ENCODE measurements at regions not wholly inside any gene's neighbourhood (a gene's known extent, or its start where the extent isn't known, plus 50 kb on each side); places are given as distances from the start of the nearest gene placed in this dataset.
"Not testable (repeated sequence)": the region's sequence is repeated elsewhere in the genome, so short reads cannot be mapped to it uniquely, and the experiment has no call there.

DNA sequence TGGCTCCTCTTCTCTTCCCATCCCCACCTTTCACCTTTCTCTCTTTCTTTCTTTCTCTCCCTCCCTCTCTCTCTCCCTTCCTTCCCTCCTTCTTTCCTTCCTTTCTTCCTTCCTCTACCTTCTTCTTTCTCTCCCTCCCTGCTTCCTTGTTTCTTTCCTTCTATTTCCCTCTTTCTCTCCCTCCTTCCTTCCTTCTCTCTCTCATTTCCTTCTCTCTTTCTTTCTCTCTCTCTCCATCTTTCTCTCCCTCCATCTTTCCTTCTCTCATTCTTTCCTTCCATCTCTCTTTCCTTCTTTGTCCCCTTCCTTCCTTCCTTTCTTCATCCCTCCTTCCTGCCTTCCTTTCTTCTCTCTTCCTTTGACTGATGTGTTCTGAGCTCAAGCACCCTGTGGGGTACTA, 1467.0 kb upstream of the DEFB115 start:
- H3K27ac Mint-ChIP-seq: no peak overlapping the region
- H3K27me3 Mint-ChIP-seq: no peaks in the 10 kb centered on the region
- H3K4me3 Mint-ChIP-seq: no peak overlapping the region
- no peaks in the 10 kb centered on the region for H3K4me1 Mint-ChIP-seq (ENCODE audit: low read depth in 2 of 2)
- ATAC-seq: no peak
- peaks cover 18% of the 10 kb centered on the region for H3K36me3 Mint-ChIP-seq
- DNase-seq (ENCODE audit: low spot score): no peak
- H3K9me3 Mint-ChIP-seq: peaks cover 33% of the 10 kb centered on the region

DNA sequence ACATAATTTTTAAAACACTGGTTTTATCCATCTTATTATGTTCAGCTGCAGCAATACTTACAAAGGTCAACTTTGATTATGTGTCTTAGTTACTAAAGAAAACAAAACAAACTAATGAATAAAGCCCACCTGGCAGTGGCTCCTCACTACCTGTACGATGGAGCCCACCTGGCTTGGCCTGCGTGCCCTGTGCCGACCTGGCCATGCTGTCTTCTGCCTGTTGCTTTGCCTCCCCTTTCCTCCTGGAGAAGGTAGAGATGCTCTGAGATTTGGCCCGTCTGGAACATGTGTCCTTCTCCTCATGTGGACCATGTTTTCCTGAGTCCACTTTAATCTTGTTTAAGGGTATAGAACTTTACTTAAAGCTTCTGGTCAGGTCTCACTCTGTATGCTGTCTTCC, 1426.0 kb upstream of the DEFB115 start:
- Mint-ChIP-seq H3K36me3 (peaks cover 19% of the 10 kb centered on the region), H3K9me3 (peaks cover 37% of the 10 kb centered on the region)
- H3K27ac Mint-ChIP-seq; ATAC-seq; H3K4me3 Mint-ChIP-seq; H3K27me3 Mint-ChIP-seq; H3K4me1 Mint-ChIP-seq (ENCODE audit: low read depth in 2 of 2); DNase-seq (ENCODE audit: low spot score): not testable (repeated sequence)

DNA sequence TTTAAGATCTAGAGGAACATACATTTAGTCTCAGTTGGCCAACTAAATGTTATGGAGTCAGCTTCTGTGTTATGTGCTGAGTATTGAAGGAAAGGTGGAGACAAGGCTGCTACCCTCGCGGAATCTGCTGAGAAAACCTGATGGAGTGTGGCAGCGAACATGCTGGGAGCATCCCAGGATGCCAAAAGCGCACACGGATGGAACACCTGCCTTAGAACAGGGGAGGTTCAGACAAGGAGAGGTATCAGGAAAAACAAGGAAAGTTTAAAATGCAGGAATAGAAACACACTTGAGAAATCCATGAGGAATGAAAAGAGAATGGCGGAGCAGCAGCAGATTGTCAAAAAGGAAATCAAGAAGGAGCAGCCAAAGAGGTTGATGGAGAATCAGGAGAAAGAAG, 1389.5 kb upstream of the DEFB115 start:
- H3K4me3 Mint-ChIP-seq; H3K27me3 Mint-ChIP-seq; ATAC-seq; H3K4me1 Mint-ChIP-seq (ENCODE audit: low read depth in 2 of 2); DNase-seq (ENCODE audit: low spot score); H3K27ac Mint-ChIP-seq: not testable (repeated sequence)
- H3K9me3 Mint-ChIP-seq: peaks cover 36% of the 10 kb centered on the region
- H3K36me3 Mint-ChIP-seq: peaks cover 27% of the 10 kb centered on the region

DNA sequence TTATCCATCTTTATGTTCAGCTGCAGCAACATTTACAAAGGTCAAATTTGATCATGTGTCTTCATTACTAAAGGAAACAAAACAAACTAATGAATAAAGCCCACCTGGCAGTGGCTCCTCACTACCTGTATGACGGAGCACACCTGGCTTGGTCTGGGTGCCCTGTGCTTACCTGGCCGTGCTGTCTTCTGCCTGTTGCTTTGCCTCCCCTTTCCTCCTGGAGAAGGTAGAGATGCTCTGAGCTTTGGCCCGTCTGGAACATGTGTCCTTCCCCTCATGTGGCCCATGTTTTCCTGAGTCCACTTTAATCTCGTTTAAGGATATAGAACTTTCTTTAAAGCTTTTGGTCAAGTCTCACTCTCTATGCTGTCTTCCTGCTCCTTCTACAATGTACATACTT, 1388.8 kb upstream of the DEFB115 start:
- H3K27ac Mint-ChIP-seq: not testable (repeated sequence)
- H3K9me3 Mint-ChIP-seq: peaks cover 33% of the 10 kb centered on the region

DNA sequence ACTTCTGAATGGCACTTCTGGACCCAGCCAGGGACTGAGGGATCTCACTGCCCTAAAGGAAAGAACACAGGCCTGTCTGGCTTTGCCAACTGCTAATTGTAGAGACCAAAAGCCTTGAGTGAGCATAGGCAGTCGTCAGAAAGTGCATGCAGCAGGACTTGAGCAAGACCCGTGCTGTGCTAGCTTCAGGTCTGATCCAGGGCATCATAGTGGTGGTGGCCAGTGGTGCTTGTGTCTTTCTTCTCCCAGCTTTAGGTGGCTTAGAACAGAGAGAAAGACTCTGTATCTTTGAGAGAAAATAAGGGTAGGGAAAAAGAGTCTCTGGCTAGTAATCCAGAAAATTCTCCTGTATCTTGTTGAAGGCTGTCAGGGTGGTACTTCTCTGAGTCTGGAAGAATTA, 1385.6 kb upstream of the DEFB115 start:
- not testable (repeated sequence) for ATAC-seq; H3K4me3 Mint-ChIP-seq; H3K4me1 Mint-ChIP-seq (ENCODE audit: low read depth in 2 of 2); H3K27me3 Mint-ChIP-seq; DNase-seq (ENCODE audit: low spot score); H3K27ac Mint-ChIP-seq
- Mint-ChIP-seq H3K36me3 (peaks cover 29% of the 10 kb centered on the region), H3K9me3 (peaks cover 28% of the 10 kb centered on the region)

More for the DNA sequence above, 1388.8 kb upstream of the DEFB115 start:
- DNase-seq (ENCODE audit: low spot score); H3K27me3 Mint-ChIP-seq; H3K4me1 Mint-ChIP-seq (ENCODE audit: low read depth in 2 of 2); ATAC-seq; H3K4me3 Mint-ChIP-seq: not testable (repeated sequence)
- peaks cover 26% of the 10 kb centered on the region for H3K36me3 Mint-ChIP-seq

DNA sequence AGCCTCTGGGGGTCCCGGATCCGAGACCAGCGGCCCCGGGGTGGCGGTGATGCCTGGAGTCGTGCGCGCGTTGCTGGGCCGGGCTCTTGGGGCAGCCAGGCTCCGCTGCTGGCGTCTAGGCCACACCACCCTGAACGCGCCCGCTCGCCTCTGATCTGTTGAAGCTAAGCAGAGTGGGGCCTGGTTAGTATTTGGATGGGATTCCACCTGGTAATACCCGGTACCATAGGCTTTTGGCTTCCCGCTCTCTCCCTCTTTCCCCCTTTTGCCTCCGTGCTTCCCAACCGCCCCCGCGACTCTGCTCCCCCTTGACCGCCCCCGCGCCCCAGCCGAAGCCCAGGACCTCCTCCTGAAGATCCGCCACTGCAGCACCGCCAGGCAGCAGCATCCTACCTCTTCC, 1383.5 kb upstream of the DEFB115 start:
- Mint-ChIP-seq H3K4me1 (ENCODE audit: low read depth in 2 of 2) (no peaks in the 10 kb centered on the region), H3K4me3 (no peak overlapping the region), H3K27me3 (no peaks in the 10 kb centered on the region), H3K36me3 (peaks cover 34% of the 10 kb centered on the region), H3K27ac (no peak overlapping the region), H3K9me3 (peaks cover 29% of the 10 kb centered on the region)
- no peak for ATAC-seq
- peak; percentile 72 for DNase-seq (ENCODE audit: low spot score)

DNA sequence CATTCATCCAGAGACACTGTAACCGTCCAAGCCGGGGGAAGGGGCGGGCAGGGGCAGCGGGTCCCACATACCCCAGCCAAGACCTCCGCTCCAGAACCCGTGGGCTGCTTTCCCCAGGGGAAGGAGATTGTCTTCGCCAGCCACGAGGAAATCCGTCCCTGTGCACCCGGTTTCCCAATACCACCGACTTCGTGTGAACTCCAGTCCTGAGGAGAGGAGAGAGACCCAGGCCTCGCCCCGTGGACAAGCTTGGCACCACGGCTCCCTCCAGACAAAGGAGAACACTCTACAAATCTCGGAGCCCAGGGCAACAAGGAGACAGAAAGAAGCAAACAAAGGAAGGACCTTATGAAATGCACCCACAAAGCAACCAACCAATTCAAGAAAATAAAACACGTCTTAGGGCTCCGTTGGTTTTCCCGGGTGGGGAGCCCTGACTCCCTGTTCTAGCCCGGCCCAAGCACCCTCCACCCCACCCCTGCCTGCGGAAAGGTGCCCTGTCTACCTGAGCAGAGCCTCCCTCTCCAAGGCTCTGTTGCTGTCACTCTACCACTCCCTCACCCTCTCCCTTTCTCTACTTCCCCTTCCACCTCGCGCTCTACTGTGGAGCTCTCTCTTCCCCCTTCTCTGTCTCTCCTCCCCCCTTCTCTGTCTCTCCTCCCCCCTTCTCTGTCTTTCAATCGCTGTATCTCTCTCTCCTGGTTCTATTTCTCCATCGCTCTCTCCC, 1382.8 kb upstream of the DEFB115 start:
- H3K27ac Mint-ChIP-seq: no peak overlapping the region
- no peaks in the 10 kb centered on the region for H3K27me3 Mint-ChIP-seq
- peaks cover 23% of the 10 kb centered on the region for H3K9me3 Mint-ChIP-seq
- DNase-seq (ENCODE audit: low spot score) (no peak), ATAC-seq (peak in 1 of 2 donors; percentile 8)
- no peak overlapping the region for H3K4me3 Mint-ChIP-seq
- H3K36me3 Mint-ChIP-seq: peaks cover 29% of the 10 kb centered on the region
- no peaks in the 10 kb centered on the region for H3K4me1 Mint-ChIP-seq (ENCODE audit: low read depth in 2 of 2)

DNA sequence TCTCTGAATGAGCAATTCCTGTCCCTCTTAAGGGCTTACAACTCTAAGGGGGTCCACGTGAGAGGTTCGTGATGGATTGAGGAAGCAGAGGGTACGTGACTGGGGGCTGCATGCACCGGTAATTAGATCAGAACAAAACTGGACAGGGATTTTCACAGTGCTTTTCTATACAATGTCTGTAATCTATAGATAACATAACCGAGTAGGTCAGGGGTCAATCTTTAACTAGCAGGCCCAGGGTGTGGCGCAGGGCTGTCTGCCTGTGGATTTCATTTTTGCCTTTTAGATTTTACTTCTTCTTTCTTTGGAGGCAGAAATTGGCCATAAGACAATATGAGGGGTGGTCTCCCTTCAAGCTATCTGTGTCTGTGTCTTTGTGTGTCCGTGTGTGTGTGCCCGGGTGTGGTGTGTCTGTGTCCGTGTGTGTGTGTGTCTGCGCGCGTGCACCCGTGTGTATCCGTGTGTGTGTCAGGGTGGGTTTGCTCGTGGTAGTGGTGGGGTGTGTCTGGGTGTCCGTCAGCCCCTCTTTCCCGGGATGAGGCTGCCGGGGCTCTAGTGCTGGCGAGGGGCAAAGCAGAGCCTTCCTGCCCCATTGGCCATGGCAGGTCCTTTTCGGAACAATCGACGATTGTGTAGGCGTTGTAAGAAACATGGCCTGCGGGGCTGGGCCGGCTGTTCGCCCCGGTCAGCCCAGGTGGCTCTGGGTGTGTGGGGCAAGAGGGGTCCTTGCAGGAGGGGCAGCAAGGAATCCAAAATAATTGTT, 1382.0 kb upstream of the DEFB115 start:
- not testable (repeated sequence) for H3K27ac Mint-ChIP-seq; H3K4me3 Mint-ChIP-seq; H3K27me3 Mint-ChIP-seq; DNase-seq (ENCODE audit: low spot score); H3K4me1 Mint-ChIP-seq (ENCODE audit: low read depth in 2 of 2)
- Mint-ChIP-seq H3K9me3 (peaks cover 20% of the 10 kb centered on the region), H3K36me3 (peaks cover 26% of the 10 kb centered on the region)
- peak; percentile 60 to 63 for ATAC-seq

DNA sequence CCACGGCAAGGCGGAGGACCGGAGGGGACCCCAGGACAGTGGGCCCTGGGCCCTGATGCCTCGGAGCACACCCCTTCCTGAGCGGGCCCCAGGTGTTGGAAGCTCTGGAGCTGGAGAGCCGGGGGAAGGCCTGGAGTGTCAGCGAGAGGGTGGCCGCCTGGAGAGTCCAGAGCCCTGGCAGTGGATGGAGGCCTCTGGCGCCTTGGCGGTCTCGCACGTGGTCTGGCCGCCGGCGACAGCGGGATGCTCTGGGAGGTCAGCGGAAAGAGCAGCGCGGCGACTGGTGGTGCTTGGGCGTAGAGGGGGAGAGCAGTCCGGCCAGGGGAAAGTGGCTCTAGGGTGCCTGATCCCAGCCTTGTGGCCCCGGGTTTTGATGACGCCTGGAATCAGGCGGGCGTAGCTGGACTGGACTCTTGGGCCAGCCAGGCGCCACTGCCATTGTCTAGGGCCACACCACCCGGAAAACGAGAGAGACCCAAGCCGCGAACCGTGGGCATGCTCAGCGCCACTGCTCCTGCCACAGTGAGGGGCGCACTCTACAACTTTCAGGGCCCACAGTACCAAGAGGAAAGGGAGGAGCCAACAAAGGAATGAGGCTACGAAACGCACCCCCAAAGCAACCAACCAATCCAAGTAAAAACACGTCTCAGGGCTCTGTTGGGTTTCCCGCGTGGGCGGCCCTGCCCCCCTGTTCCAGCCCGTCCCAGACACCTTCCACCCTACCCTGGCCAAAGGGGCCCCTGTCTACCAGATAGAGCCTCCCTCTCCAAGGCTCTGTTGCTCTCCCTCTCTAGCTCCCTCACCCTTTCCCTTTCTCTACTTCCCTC, 1381.2 kb upstream of the DEFB115 start:
- H3K36me3 Mint-ChIP-seq: peaks cover 23% of the 10 kb centered on the region
- not testable (repeated sequence) for DNase-seq (ENCODE audit: low spot score); H3K27ac Mint-ChIP-seq; H3K4me1 Mint-ChIP-seq (ENCODE audit: low read depth in 2 of 2); H3K4me3 Mint-ChIP-seq; H3K27me3 Mint-ChIP-seq
- peaks cover 18% of the 10 kb centered on the region for H3K9me3 Mint-ChIP-seq
- peak in 1 of 2 donors; percentile 25 for ATAC-seq

DNA sequence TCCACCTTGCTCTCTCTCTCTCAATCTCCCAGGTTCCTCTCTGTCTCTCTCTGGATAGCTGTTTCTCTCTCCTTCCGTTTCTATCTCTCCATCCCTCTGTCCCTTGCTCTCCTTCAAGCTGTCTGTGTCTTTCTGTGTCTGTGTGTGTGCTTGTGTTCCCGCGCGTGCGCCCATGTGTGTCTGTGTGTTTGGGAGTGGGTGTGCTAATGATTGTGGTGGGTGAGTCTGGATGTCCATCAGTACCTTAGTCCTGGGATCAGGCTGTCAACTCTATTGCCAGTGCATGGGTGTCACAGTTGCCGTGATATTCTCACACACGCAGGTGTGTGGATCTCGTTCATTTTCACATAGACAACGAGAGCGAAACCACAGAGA, 1380.6 kb upstream of the DEFB115 start:
- peaks cover 18% of the 10 kb centered on the region for H3K9me3 Mint-ChIP-seq
- no peaks in the 10 kb centered on the region for H3K4me1 Mint-ChIP-seq (ENCODE audit: low read depth in 2 of 2)
- H3K27ac Mint-ChIP-seq: no peak overlapping the region
- no peaks in the 10 kb centered on the region for H3K27me3 Mint-ChIP-seq
- peaks cover 22% of the 10 kb centered on the region for H3K36me3 Mint-ChIP-seq
- no peak for ATAC-seq
- DNase-seq (ENCODE audit: low spot score): no peak
- no peak overlapping the region for H3K4me3 Mint-ChIP-seq

DNA sequence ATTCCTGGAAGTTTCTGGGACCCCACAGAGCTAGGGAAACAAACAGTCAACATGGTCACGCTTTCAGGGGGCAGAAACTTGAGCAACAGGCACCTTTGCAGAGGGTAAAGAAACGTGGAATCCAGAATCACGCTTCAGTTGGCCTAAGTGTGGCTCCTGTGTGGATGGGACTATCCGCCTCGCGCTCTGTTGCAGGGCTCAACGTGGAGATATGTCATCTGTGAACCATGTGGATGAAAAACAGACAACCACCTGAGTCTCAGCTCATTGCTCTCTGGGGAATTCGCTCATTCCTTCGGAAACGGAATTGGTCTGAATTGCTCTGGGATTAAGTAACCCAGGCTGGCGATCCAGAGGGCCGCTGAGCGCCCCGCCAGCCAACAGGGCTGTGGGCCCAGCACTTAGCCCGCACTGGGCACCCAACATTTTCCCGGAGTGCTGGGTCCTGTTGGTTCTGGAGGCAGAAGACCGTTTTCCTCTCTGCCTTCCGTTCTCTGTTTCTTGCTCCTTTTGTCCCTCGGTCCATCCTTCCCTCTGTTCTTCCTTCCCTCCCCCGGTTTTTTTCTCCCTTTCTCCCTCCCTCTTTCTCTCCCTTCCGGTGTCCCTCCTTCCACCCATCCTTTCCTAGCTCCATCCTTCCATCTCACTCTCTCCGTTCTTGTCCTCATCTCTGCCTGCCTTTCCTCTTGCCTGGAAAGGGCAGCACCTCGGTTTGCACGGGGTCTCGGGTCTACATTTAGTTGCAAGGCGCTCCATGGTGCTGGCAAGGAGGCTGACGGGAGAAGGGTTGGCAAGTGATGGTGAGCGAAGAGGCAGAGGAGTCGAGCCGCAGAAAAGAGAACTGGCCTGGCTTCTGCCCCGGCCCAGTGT, 1379.8 kb upstream of the DEFB115 start:
- not testable (repeated sequence) for H3K27ac Mint-ChIP-seq; H3K4me3 Mint-ChIP-seq; H3K27me3 Mint-ChIP-seq; H3K4me1 Mint-ChIP-seq (ENCODE audit: low read depth in 2 of 2); ATAC-seq; DNase-seq (ENCODE audit: low spot score)
- Mint-ChIP-seq H3K9me3 (peaks cover 21% of the 10 kb centered on the region), H3K36me3 (peaks cover 26% of the 10 kb centered on the region)

DNA sequence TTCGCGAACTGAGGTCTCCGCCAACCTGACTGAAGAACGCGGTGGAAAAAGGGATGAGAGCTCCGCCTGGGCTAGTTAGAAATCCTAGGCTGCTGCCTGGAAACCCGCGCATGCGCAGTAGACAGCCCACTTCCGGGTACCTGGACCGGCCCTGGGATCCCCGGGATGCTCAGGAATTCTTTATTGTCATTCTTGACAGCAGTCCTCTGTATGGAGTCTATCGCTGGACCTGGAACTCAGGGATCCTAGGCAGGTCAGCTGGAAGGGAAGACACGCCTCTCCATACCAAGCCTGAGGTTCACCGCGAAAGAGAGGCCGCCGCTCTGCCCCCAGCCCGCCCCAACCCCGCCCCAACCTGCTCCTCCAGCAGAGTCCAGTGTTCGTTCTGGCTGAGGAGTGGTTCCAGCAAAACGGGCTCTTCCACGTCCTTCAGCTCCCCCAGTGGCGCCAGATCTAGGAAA, 1379.2 kb upstream of the DEFB115 start:
- peaks cover 16% of the 10 kb centered on the region for H3K9me3 Mint-ChIP-seq
- ATAC-seq (peak; percentile 36 to 63), DNase-seq (ENCODE audit: low spot score) (no peak)
- H3K27ac Mint-ChIP-seq: no peak overlapping the region
- H3K36me3 Mint-ChIP-seq: peaks cover 26% of the 10 kb centered on the region
- H3K4me3 Mint-ChIP-seq: no peak overlapping the region
- H3K4me1 Mint-ChIP-seq (ENCODE audit: low read depth in 2 of 2): no peaks in the 10 kb centered on the region
- H3K27me3 Mint-ChIP-seq: no peaks in the 10 kb centered on the region
